H1 (cell line): ENCODE measurements at regions not wholly inside any gene's neighbourhood (a gene's known extent, or its start where the extent isn't known, plus 50 kb on each side); places are given as distances from the start of the nearest gene placed in this dataset.
"Not testable (repeated sequence)": the region's sequence is repeated elsewhere in the genome, so short reads cannot be mapped to it uniquely, and the experiment has no call there.

Experiments used
- CTCF ChIA-PET: fragments of 300-600 bp; sonication (Branson Sonifier 250); formaldehyde crosslinking; loops from one replicate; lab custom pipeline; 2021; ENCODE audit not compliant: partially characterized antibody; lab: Charles Lee
- POLR2A ChIA-PET: fragments of 300-600 bp; sonication (Branson Sonifier 250); formaldehyde crosslinking; loops from one replicate; lab custom pipeline; 2021; ENCODE audit warnings: inconsistent platforms; ENCODE audit not compliant: partially characterized antibody; lab: Charles Lee
- DNase-seq, 2 experiments: peaks; one replicate each; pipeline versions ENCODE4 v3.0.0 to v3.0.0-alpha.2; 2010 to 2022; ENCODE audit warnings: low spot score in 2 of 2, low read depth in 1 of 2, mixed read lengths in 1 of 2
- FAIRE-seq: peaks from 2 replicates; lab custom pipeline; 2011; peaks lifted over from hg19 to GRCh38; lab: Jason Lieb, UNC
- H2AFZ ChIP-seq: 2 replicates; pipeline ENCODE4 v1.8.1; 2012; ENCODE audit warnings: low read length, inconsistent platforms
- H2AK5ac ChIP-seq: 2 replicates; pipeline ENCODE4 v1.6.1; 2013; ENCODE audit warnings: low read depth, low read length
- H2BK120ac ChIP-seq: replicated peaks from 2 replicates; pipeline ENCODE3; 2013; ENCODE audit warnings: low read depth, low read length, inconsistent platforms
- H2BK12ac ChIP-seq: 2 replicates; pipeline ENCODE4 v1.6.1; 2013; ENCODE audit warnings: low read depth, low read length
- H2BK15ac ChIP-seq: 2 replicates; pipeline ENCODE4 v1.6.1; 2013; ENCODE audit warnings: low read length
- H2BK20ac ChIP-seq: 2 replicates; pipeline ENCODE4 v1.6.1; 2013; ENCODE audit warnings: low read length
- H2BK5ac ChIP-seq: 2 replicates; pipeline ENCODE4 v1.6.1; 2013; ENCODE audit warnings: low read depth, low read length
- H3K14ac ChIP-seq: 2 replicates; pipeline ENCODE4 v1.6.1; 2013; ENCODE audit warnings: inconsistent platforms; ENCODE audit not compliant: insufficient read length
- H3K18ac ChIP-seq: 2 replicates; pipeline ENCODE4 v1.6.1; 2013; ENCODE audit warnings: low read length; ENCODE audit errors: extremely low read depth
- H3K23ac ChIP-seq: 2 replicates; pipeline ENCODE4 v1.6.1; 2013; ENCODE audit warnings: inconsistent platforms; ENCODE audit not compliant: insufficient read length
- H3K23me2 ChIP-seq: 2 replicates; pipeline ENCODE4 v1.6.1; 2013; ENCODE audit warnings: low read depth, low read length
- H3K27ac ChIP-seq: 2 replicates; pipeline ENCODE4 v1.6.1; 2011; ENCODE audit warnings: low read depth, low read length, inconsistent platforms
- H3K27me3 ChIP-seq, 4 experiments: replicated peaks in 1 of 4; 1 replicate in 1 of 4; 2 replicates in 3 of 4; pipeline versions ENCODE4 v1.6.1 to v1.8.1; 2011 to 2013; ENCODE audit warnings: low read length in 3 of 4, mild to moderate bottlenecking in 3 of 4, inconsistent platforms in 2 of 4, mixed read lengths in 2 of 4, moderate library complexity in 1 of 4; ENCODE audit not compliant: control insufficient read depth in 3 of 4, insufficient read depth in 3 of 4; ENCODE audit errors: extremely low read depth in 1 of 4
- H3K36me3 ChIP-seq, 4 experiments: 2 replicates each; pipeline versions ENCODE4 v1.6.1 to v1.8.1; 2011 to 2013; ENCODE audit warnings: mild to moderate bottlenecking in 4 of 4, low read length in 3 of 4, moderate library complexity in 2 of 4, control low read depth in 1 of 4, inconsistent platforms in 1 of 4; ENCODE audit not compliant: insufficient read depth in 4 of 4, control insufficient read depth in 2 of 4
- H3K4ac ChIP-seq: replicated peaks from 2 replicates; pipeline ENCODE3; 2013; ENCODE audit warnings: low read length, low read depth, mixed read lengths, inconsistent platforms; ENCODE audit not compliant: insufficient read length
- H3K4me1 ChIP-seq, 4 experiments: replicated peaks in 1 of 4; 1 replicate in 1 of 4; 2 replicates in 3 of 4; pipeline versions ENCODE4 v1.6.1 to v1.8.1; 2011 to 2013; ENCODE audit warnings: low read length in 3 of 4, inconsistent platforms in 2 of 4, mixed read lengths in 1 of 4; ENCODE audit not compliant: insufficient read depth in 4 of 4, control insufficient read depth in 3 of 4
- H3K4me2 ChIP-seq, 2 experiments: 2 replicates each; pipeline versions ENCODE4 v1.6.1 to v1.8.1; 2011 to 2013; ENCODE audit warnings: low read depth in 2 of 2, low read length in 2 of 2, control low read depth in 1 of 2, inconsistent platforms in 1 of 2, mild to moderate bottlenecking in 1 of 2; ENCODE audit not compliant: insufficient read depth in 1 of 2
- H3K4me3 ChIP-seq, 4 experiments: fragments of 200-600, 300-600 bp in 1 of 4; sonication (generic), shearing (Covaris generic), sonication (Bioruptor Twin) in 1 of 4; 2 replicates each; pipeline versions ENCODE4 v1.5.1 to v1.8.1; 2011 to 2016; ENCODE audit warnings: low read length in 4 of 4, low read depth in 3 of 4, control low read depth in 2 of 4, inconsistent platforms in 2 of 4, mild to moderate bottlenecking in 2 of 4, mixed read lengths in 1 of 4, moderate library complexity in 1 of 4; ENCODE audit not compliant: insufficient read depth in 2 of 4; ENCODE audit errors: extremely low read depth in 1 of 4
- H3K56ac ChIP-seq: replicated peaks from 2 replicates; pipeline ENCODE3; 2013; ENCODE audit warnings: low read depth, mild to moderate bottlenecking, mixed read lengths, low read length, inconsistent platforms; ENCODE audit not compliant: insufficient read length
- H3K79me1 ChIP-seq: 2 replicates; pipeline ENCODE4 v1.6.1; 2013; ENCODE audit warnings: low read depth, low read length, control low read depth
- H3K79me2 ChIP-seq, 2 experiments: 2 replicates each; pipeline versions ENCODE4 v1.6.1 to v1.8.1; 2012 to 2013; ENCODE audit warnings: low read length in 2 of 2, mild to moderate bottlenecking in 2 of 2, inconsistent platforms in 1 of 2; ENCODE audit not compliant: insufficient read depth in 2 of 2, control insufficient read depth in 1 of 2
- H3K9ac ChIP-seq, 4 experiments: replicated peaks in 1 of 4; 1 replicate in 1 of 4; 2 replicates in 3 of 4; pipeline versions ENCODE4 v1.6.1 to v1.8.1; 2011 to 2013; ENCODE audit warnings: low read depth in 3 of 4, low read length in 3 of 4, control low read depth in 2 of 4, mild to moderate bottlenecking in 2 of 4, moderate library complexity in 2 of 4, inconsistent platforms in 1 of 4; ENCODE audit errors: extremely low read depth in 1 of 4
- H3K9me3 ChIP-seq, 2 experiments: 2 replicates each; pipeline versions ENCODE4 v1.6.1 to v1.8.1; 2012 to 2013; ENCODE audit warnings: mild to moderate bottlenecking in 2 of 2, moderate library complexity in 2 of 2, control low read depth in 1 of 2, inconsistent platforms in 1 of 2, low read depth in 1 of 2, low read length in 1 of 2, mixed read lengths in 1 of 2; ENCODE audit not compliant: insufficient read depth in 2 of 2
- H4K20me1 ChIP-seq, 2 experiments: replicated peaks in 1 of 2; 2 replicates each; pipeline versions ENCODE3 to v1.8.1; 2011 to 2013; ENCODE audit warnings: inconsistent platforms in 2 of 2, low read length in 2 of 2, mild to moderate bottlenecking in 1 of 2; ENCODE audit not compliant: insufficient read depth in 2 of 2, control insufficient read depth in 1 of 2
- H4K5ac ChIP-seq: 2 replicates; pipeline ENCODE4 v1.6.1; 2013; ENCODE audit warnings: low read length, low read depth, mixed read lengths, inconsistent platforms; ENCODE audit not compliant: insufficient read length
- H4K8ac ChIP-seq: 2 replicates; pipeline ENCODE4 v1.8.0; 2013; ENCODE audit warnings: mild to moderate bottlenecking, moderate library complexity, low read length, inconsistent platforms; ENCODE audit not compliant: insufficient read depth; ENCODE audit errors: extremely low read depth
- H4K91ac ChIP-seq: replicated peaks from 2 replicates; pipeline ENCODE3; 2013; ENCODE audit warnings: low read length, mixed read lengths, inconsistent platforms; ENCODE audit not compliant: insufficient read length
- WGBS, 2 experiments: shearing (Covaris generic) in 1 of 2; methylation state at CpG; one replicate each; pipeline versions ENCODE4 v1.1.6 to v1.1.7; 2013 to 2015; ENCODE audit warnings: low lambda C conversion rate in 2 of 2, mixed read lengths in 2 of 2, inconsistent platforms in 1 of 2, low coverage in 1 of 2, missing lambda C conversion rate in 1 of 2; ENCODE audit not compliant: insufficient replicate concordance in 2 of 2, insufficient coverage in 1 of 2, insufficient read length in 1 of 2; ENCODE audit errors: extremely low coverage in 1 of 2, missing lambda C conversion rate in 1 of 2; 5-methylcytosine and 5-hydroxymethylcytosine counted together

DNA sequence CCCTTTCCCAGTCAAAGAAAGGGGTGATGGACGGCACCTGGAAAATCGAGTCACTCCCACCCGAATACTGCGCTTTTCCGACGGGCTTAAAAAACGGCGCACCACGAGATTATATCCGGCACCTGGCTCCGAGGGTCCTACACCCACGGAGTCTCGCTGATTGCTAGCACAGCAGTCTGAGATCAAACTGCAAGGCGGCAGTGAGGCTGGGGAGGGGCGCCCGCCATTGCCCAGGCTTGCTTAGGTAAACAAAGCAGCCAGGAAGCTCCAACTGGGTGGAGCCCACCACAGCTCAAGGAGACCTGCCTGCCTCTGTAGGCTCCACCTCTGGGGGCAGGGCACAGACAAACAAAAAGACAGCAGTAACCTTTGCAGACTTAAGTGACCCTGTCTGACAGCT lies 317.7 kb upstream of the GJE1 start:
- H3K4me1 ChIP-seq, H3K56ac ChIP-seq, H3K14ac ChIP-seq, H3K23ac ChIP-seq, H4K20me1 ChIP-seq, H2BK20ac ChIP-seq, POLR2A ChIA-PET, H3K18ac ChIP-seq, H2BK12ac ChIP-seq, H3K27me3 ChIP-seq, FAIRE-seq, H3K36me3 ChIP-seq, H2BK15ac ChIP-seq, H4K91ac ChIP-seq, H2AK5ac ChIP-seq, H3K23me2 ChIP-seq, DNase-seq, H3K4me2 ChIP-seq, H3K79me2 ChIP-seq, H3K79me1 ChIP-seq, H3K9ac ChIP-seq, H2BK120ac ChIP-seq, CTCF ChIA-PET, H4K5ac ChIP-seq, H3K27ac ChIP-seq, H4K8ac ChIP-seq, H3K4ac ChIP-seq, H3K9me3 ChIP-seq, H2BK5ac ChIP-seq, H3K4me3 ChIP-seq, H2AFZ ChIP-seq: not testable (repeated sequence)
- WGBS, 2 experiments = 94% methylated on average over 11 of the region's 16 CpGs; no CpG with 5 or more reads in 1 of the 2 experiments
